ENCODE measurements at regions not wholly inside any gene's neighbourhood (a gene's known extent, or its start where the extent isn't known, plus 50 kb on each side); places are given as distances from the start of the nearest gene placed in this dataset.

DNA sequence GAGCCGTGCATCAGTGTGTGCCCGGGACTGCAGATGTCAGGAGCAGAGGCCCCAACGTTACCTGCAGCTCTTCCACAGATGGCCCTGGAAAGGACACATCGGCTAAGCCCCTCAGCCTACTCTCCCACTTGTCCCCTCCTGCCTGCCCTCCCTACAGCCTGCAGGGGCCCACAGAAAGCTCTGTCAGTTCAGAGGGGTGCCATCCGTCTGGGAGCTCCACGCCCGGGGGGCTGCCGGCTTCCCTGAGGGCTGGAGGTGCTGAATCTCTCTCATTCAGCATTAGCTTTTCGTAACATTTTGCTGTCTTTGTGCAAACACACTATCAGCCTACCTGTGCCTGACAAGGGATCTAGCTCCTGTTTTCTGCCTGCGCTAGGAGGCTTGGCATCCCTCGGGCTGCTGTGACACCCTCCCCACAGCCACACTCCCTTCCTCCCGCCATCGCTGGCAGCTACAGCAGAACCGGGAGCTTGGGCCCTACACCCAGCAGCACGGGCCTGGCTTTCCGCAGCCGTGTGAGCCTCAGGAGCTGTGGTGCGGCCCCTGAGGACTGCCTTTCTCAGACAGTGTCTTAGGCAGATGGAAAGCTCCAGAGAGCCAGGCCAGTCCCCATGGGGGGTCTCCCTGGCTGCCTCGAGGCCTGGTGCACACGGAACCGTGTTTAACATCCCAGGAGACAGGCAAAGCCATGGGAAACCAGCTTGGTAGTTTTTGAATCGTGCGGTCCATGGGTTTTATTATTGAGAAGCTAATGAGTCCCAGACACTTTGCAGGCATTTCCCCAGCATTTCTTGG lies 198.3 kb upstream of the B3GAT1 start:
- TF ChIP-seq, protein P1, sequence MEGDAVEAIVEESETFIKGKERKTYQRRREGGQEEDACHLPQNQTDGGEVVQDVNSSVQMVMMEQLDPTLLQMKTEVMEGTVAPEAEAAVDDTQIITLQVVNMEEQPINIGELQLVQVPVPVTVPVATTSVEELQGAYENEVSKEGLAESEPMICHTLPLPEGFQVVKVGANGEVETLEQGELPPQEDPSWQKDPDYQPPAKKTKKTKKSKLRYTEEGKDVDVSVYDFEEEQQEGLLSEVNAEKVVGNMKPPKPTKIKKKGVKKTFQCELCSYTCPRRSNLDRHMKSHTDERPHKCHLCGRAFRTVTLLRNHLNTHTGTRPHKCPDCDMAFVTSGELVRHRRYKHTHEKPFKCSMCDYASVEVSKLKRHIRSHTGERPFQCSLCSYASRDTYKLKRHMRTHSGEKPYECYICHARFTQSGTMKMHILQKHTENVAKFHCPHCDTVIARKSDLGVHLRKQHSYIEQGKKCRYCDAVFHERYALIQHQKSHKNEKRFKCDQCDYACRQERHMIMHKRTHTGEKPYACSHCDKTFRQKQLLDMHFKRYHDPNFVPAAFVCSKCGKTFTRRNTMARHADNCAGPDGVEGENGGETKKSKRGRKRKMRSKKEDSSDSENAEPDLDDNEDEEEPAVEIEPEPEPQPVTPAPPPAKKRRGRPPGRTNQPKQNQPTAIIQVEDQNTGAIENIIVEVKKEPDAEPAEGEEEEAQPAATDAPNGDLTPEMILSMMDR (IDR thresholded peaks at IDR 0.05) = no peak
- ATAC-seq (no peak), DNase-seq (no peak)
- H3K27ac ChIP-seq = no peak overlapping the region
- H3K9me3 ChIP-seq = peaks cover 0 to under 1% (median 0%) of the 10 kb centered on the region in 11 donors
- H3K36me3 ChIP-seq = no peaks in the 10 kb centered on the region
- H3K27me3 ChIP-seq = peaks cover 0 to 89% (median 4%) of the 10 kb centered on the region in 7 donors
- H3K4me1 ChIP-seq = no peaks in the 10 kb centered on the region
- H3K4me3 ChIP-seq = no peak overlapping the region
- 71% methylated on average over 23 of the region's 23 CpGs for WGBS, 2 donors
- intact Hi-C loops (cut with DNase I) = loop anchor here in 1 of 10 donors (10.0 kb wide), 1 partner anchor 64 kb away; no protein-coding TSS in a partner anchor

DNA sequence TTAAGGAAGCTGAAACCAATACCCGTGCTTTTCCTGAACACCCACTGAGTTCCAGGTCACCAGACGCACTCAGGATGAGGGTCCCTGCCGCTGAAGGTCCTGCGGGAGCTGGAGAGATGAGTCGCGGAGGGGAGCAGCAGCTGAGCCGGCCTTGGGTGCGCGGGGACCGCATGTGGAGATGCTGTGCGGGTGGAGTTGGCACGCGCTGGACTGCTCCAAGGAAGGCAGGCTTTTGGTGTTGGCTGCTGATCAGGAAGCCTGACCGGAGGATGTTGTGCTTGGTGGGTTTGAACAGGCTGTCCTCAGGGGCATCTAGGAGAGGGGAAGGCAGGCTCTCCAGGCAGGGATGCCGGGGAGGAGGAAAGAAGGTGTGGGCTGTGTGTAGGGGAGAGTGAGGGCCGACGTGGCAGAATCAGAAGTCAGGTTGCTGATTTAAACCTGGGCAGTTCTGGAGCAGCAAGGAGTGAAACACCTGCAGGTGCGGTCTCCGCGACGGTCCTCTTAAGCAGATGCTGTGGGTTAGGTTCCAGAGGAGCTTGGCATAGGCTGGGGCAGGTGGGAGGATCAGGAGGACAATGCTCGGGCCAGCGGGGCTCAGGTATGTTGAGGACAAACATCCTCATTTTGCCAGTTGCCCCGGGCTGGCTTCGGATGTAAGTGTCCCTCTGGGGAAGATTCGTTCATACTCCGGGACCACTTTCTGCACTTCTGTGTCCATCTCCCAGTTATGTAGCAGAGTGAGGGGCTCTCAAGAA lies 197.5 kb upstream of the B3GAT1 start:
- TF ChIP-seq, protein P1 (IDR thresholded peaks at IDR 0.05) = no peak
- WGBS, 2 donors = 82 to 85% methylated on average over 27 of the region's 27 CpGs
- DNase-seq = no peak
- Histone ChIP-seq H3K9me3 (peaks cover 0 to 6% (median 0%) of the 10 kb centered on the region in 11 donors), H3K27ac (no peak overlapping the region), H3K4me3 (no peak overlapping the region), H3K36me3 (no peaks in the 10 kb centered on the region), H3K4me1 (no peaks in the 10 kb centered on the region), H3K27me3 (peaks cover 0 to 90% (median 7%) of the 10 kb centered on the region in 7 donors)
- no peak for ATAC-seq
- intact Hi-C loops (cut with DNase I) = loop anchor here in 1 of 10 donors (10.0 kb wide), 1 partner anchor 65 kb away; no protein-coding TSS in a partner anchor

DNA sequence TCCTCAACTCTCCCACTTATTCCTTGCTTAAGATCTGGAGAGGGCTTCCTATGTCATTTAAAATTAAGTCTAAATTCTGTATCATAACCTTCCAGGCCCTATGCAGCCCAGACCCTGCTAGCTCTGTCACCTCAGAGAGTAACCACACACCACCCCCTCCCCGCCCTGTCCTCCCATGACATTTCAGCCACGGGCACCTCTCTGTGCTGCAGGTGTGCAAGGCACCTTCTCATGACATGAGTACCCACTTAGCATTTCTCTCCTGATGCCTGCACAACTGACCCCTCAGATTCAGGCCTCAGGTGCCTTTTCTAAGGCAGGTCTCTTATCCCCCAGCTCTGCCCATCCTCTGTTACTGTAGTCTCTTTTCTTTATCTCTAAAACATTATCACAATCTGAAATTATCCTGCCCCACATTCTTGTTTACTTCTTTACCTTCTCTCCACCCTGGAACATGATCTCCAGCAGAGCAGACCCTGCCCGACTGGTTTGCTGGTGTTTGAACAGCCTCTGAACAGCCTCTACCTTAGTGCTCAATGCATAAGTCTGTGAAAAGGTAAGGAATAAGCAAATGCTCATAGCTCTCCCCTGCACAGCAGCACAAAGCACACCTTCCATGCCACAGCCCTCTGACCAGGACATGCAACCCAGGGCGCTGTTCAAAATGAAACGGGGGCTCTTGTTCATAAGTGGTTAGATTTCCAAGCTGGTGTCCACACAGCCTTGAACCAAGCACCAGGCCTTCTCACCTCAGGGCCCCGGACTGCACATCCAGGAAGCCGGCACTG lies 196.1 kb upstream of the B3GAT1 start:
- H3K36me3 ChIP-seq = no peaks in the 10 kb centered on the region
- peaks cover 0 to 6% (median 0%) of the 10 kb centered on the region in 11 donors for H3K9me3 ChIP-seq
- intact Hi-C loops (cut with DNase I) = no loop called here
- ATAC-seq (no peak), DNase-seq (no peak)
- no peaks in the 10 kb centered on the region for H3K4me1 ChIP-seq
- no peak overlapping the region for H3K27ac ChIP-seq
- no peak overlapping the region for H3K4me3 ChIP-seq
- TF ChIP-seq, protein P1 (IDR thresholded peaks at IDR 0.05) = no peak
- 69 to 75% methylated on average over 7 of the region's 7 CpGs for WGBS, 2 donors
- peaks cover 0 to 82% (median 7%) of the 10 kb centered on the region in 7 donors for H3K27me3 ChIP-seq

DNA sequence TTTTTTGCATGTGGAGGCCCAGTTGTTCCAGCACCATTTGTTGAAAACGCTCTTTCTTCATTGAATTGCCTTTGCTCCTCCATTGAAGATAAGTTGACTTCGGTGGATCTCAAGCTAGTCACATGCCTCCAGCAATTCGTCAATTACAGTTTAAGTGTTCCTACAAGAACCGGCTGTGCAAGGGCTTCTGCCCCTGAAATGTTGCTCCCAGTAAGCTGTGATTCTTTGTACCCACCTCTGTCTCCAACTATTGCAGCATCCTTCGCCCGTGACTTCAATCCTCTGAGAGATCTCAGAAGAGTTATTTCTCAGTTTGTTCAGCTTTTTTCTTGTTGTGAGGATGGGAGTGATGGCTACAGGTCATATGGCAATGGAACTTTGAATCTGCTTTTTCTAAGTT lies 194.2 kb upstream of the B3GAT1 start:
- no peak overlapping the region for H3K27ac ChIP-seq
- H3K27me3 ChIP-seq = peaks cover 0 to 82% (median 9%) of the 10 kb centered on the region in 7 donors
- H3K9me3 ChIP-seq = peaks cover 0 to 6% (median 0%) of the 10 kb centered on the region in 11 donors
- WGBS, 2 donors = 68 to 80% methylated on average over 6 of the region's 6 CpGs
- H3K4me1 ChIP-seq = no peaks in the 10 kb centered on the region
- no peaks in the 10 kb centered on the region for H3K36me3 ChIP-seq
- ATAC-seq (no peak), DNase-seq (no peak)
- no peak overlapping the region for H3K4me3 ChIP-seq
- TF ChIP-seq, protein P1 (IDR thresholded peaks at IDR 0.05) = no peak
- intact Hi-C loops (cut with DNase I) = no loop called here

Measured in heart right ventricle (tissue), 16 donors.